ENCODE measurements at regions not wholly inside any gene's neighbourhood (a gene's known extent, or its start where the extent isn't known, plus 50 kb on each side); places are given as distances from the start of the nearest gene placed in this dataset.

DNA sequence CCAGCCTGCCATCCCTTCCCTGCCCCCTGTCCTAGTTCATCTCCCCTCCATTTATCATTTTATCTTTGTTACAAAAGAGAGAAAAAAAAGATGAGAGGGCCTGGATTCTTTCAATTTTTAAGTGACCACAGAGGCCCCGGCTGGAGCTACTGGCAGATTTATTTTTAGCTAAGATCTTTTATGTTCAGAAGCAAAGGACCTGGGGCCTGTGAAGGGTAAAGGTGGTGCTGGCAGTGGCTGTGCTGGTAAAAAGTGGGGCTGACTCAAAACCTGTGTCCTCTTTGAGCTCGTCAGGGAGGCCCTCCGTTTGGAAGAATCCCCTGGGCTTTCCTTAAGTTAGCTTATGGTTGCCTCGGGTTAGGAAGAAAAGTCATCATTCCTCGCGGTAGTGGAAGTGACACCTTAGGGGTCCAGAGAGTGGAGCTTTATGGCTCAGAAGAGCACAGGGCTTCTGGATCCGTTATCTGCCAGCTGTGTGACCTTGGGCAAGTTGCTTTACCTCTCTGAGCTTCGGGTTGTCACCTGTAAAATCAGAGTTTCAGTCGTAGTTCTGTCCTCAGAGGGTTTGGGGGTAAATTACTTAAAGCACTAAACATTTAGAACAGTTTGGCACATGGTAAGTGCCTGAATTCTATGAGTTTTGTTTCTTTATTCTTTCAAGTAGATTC, 923.8 kb upstream of the EEF2KMT start:
- TF ChIP-seq, protein P1, sequence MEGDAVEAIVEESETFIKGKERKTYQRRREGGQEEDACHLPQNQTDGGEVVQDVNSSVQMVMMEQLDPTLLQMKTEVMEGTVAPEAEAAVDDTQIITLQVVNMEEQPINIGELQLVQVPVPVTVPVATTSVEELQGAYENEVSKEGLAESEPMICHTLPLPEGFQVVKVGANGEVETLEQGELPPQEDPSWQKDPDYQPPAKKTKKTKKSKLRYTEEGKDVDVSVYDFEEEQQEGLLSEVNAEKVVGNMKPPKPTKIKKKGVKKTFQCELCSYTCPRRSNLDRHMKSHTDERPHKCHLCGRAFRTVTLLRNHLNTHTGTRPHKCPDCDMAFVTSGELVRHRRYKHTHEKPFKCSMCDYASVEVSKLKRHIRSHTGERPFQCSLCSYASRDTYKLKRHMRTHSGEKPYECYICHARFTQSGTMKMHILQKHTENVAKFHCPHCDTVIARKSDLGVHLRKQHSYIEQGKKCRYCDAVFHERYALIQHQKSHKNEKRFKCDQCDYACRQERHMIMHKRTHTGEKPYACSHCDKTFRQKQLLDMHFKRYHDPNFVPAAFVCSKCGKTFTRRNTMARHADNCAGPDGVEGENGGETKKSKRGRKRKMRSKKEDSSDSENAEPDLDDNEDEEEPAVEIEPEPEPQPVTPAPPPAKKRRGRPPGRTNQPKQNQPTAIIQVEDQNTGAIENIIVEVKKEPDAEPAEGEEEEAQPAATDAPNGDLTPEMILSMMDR (IDR thresholded peaks at IDR 0.05), result no peak
- TF ChIP-seq POLR2A (IDR thresholded peaks at IDR 0.05), result no peak

Measured in heart left ventricle (tissue), 13 donors.